GM10266 (cell line): ENCODE measurements at regions not wholly inside any gene's neighbourhood (a gene's known extent, or its start where the extent isn't known, plus 50 kb on each side); places are given as distances from the start of the nearest gene placed in this dataset.

Experiments used
- DNase-seq: peaks from one replicate; pipeline ENCODE4 v3.0.0; 2012; ENCODE audit errors: extremely low spot score
- TF ChIP-seq, protein P1 (sequence below): IDR thresholded peaks from 2 replicates; pipeline ENCODE4 v1.5.1; 2012; ENCODE audit warnings: mild to moderate bottlenecking, low read depth; ENCODE audit not compliant: control insufficient read depth, insufficient read depth; ENCODE audit errors: missing control alignments

DNA sequence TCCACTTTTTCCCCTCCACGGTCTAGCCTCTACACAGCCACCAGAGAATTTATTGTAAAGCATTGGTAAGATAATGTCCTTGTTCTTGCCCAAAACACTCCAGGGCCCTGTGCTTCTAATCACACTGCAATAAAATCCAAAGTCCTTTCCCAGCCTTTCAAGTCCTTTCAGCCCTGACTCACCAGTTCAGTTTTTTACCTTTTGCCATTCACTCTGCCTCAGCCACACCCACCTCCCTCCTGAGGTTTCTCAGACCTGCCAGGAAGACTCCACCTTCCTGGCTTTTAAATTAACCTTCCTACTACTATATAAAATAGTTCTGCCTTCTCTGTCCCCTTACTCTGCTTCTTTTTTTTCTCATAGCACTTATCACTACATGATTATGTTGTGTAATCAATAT, 91.0 kb upstream of the ARHGAP32 start:
- TF ChIP-seq, protein P1, sequence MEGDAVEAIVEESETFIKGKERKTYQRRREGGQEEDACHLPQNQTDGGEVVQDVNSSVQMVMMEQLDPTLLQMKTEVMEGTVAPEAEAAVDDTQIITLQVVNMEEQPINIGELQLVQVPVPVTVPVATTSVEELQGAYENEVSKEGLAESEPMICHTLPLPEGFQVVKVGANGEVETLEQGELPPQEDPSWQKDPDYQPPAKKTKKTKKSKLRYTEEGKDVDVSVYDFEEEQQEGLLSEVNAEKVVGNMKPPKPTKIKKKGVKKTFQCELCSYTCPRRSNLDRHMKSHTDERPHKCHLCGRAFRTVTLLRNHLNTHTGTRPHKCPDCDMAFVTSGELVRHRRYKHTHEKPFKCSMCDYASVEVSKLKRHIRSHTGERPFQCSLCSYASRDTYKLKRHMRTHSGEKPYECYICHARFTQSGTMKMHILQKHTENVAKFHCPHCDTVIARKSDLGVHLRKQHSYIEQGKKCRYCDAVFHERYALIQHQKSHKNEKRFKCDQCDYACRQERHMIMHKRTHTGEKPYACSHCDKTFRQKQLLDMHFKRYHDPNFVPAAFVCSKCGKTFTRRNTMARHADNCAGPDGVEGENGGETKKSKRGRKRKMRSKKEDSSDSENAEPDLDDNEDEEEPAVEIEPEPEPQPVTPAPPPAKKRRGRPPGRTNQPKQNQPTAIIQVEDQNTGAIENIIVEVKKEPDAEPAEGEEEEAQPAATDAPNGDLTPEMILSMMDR, result no peak
- no peak for DNase-seq

DNA sequence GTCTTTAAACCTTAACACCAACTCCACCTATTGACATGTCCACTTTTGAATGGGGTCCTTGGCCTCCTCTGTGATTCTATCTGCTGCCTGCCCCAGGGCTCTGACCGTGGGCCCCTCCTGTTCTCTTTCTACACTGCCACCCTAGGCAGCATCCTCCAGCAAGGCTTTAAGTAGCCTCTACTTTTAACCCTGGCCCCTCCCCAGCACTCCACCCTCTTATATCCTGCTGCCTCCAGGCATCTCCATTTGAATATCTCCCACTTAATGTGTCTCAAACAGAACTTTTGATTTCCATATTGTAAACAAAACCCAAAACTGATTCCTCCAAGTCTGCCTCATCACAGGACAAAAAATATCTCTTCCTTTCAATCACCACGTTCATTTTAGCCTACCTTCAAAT, 90.5 kb upstream of the ARHGAP32 start:
- TF ChIP-seq, protein P1, result no peak
- no peak for DNase-seq

DNA sequence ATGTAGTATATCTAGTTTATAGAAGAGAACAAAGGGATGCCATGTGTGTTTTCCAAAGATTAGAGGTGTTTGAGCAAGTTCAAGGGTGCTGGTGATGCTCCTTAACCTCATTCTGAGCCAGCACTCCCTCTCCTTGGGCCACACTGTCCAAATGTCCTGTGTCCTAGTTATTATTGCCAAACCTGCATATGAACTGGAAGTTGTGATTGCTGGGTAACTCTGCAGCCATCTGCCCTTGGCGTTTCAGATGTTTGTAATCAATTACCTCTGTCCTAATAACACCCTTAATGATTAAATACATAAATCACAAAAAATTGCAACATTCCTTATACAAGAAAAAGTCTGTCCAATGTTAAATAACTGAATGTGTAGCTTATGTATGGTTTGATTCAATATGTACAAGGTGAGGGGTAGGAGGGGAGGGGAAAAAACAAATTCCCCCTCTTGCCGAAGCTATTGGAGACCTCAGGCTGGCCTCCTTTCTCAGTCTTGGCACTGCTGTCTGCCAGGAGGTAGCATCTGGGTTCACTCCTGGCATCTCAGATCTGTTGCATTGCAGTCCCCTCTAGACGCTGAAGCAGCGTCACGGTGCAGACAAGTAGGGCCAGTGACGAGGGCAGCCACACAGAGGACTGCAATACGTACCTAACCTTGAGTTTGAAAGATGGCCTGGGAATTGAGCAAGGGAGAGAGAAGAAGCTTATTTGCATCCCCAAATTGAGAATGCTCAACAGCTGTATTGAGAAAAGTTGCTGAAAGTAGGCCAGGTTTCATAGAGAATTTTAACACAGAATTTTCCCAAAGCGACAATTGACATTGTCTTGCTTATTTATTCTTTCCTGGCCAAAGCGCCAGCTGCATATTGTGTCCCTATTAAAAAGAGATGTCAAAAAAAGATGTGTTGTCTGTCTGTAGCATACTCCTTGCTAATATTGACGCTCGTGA, 89.6 kb upstream of the ARHGAP32 start:
- no peak for DNase-seq
- TF ChIP-seq, protein P1, result no peak

DNA sequence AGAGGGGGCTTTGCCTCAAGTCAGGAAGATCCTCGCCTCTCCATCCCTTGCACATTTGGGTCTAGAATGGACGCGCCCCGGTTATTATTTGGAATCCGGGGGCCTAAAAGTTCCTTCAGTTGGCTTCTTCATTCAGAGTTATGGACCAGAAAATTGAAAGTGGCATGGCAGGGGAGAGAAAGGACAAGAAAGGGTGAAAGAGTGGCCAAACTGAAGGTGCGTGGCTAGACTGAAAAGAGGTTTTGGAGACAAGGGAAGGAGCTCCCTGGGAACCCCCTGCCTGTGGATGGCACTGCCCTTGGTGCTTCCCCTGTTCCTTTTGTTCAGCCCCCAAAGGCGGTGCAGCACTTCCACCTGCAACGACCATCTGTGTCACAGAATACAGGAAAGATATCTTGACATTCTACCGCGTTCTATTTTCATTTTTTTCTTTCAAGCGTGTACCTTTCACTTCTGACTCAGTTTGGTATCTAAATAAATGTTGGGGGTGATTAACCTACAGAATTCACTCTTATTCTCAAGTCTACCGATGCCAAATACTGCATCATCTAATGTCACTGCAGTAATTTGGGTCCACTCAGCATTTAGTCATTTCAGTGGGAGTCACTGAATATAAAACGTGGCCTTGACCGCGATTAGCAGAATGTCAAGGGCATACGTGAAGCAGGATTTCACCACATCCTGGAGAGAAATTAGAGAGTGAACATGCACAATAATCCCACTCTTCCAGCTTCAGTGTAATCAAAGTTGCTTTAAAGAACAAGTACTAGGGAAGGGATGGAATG, 88.1 kb upstream of the ARHGAP32 start:
- TF ChIP-seq, protein P1, result no peak
- no peak for DNase-seq

DNA sequence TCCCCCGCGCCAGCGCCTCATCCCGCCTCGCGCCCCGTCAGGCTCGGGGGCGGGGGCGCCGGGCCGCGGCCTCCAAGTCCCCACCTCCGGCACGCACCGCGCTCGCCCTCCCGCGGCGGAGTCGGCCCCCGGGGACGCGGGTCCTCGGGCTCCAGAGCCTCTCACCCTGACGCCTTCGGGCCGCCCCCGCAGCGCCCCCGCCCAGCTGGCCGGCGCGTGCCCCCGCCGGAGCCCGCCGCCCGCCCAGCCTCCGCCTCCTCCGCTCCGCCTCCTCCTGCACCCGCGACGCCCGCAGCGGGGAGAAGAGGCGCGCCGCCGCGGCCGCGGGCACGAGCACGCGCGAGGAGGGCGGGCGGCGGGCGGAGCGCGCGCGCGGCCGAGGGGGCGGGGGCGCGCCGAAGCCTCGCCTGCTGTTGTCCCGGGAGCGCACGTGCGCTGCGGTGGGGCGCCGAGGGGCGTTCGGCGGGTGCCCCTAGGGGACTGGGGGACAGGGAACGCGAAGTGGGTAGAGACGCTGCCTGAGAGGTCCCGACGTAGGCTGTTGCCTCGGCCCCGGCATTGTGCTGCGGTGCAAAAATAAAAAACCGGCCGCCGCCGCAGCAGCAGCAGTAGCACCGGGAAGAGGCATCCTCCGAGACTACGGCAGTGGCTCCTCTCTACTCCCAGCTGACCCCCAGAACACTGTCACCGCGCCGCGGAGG, 87.4 kb upstream of the ARHGAP32 start:
- TF ChIP-seq, protein P1, result no peak
- peak; percentile 59 for DNase-seq

DNA sequence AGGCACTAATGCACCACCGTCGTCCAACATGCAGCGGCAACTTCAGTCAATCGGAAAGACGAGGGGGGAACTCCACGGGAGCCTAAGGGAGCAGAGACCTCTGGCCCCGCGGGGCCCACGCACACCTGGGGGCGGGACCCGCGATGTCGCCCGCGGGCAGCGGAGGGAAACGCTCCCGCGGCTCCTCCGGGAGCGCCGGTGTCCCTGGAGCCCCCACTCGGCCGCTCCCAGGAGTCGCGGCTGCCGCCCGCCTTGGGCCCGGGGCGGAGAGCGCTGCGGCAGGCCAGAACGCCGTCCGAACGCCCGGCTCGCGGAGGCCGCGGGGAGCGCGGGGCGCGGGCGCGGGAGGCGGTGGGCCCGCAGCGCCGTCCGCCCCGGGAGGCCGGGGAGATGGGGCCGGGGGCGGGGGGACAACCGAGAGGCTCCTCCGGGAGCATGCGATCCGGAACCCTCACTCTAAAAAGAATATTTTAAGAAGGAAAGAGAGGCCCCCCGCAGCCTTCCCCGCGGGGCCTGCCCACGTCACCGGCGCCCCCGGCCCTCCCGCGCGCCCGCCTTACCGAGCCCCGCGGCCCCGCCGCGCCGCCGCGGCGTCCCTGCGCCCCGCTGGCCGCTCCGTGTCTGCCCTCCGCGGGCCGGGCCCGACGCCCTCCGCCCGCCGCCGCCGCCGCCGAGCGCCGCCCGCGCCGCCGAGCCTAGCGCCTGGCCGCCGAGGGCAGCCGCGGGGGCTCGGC, 86.6 kb upstream of the ARHGAP32 start:
- TF ChIP-seq, protein P1, result no peak
- no peak for DNase-seq
